ENCODE measurements at regions not wholly inside any gene's neighbourhood (a gene's known extent, or its start where the extent isn't known, plus 50 kb on each side); places are given as distances from the start of the nearest gene placed in this dataset.

DNA sequence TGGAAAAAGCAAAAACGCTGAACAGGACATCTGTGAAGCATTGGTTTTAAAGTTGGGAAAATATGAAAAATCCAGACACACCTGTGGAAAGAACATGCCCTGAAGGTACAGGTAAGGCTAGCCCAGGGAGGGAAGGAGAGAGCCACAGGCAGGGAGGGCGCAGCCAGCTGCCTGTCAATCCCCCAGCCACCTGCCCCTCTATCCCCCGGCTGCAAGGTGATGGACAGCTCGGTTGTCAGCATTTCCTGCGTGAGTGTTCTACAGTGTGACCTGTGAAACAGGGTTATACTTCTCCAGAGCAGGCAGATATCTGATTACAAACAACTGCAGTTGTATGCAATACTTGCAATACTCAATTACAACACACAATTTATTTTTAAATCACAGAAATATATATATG is 358.1 kb downstream of the SMOC2 start:
- TF ChIP-seq RAD21 (IDR thresholded peaks at IDR 0.05; ENCODE audit: low read length) = no peak
- TF ChIP-seq, protein P1, sequence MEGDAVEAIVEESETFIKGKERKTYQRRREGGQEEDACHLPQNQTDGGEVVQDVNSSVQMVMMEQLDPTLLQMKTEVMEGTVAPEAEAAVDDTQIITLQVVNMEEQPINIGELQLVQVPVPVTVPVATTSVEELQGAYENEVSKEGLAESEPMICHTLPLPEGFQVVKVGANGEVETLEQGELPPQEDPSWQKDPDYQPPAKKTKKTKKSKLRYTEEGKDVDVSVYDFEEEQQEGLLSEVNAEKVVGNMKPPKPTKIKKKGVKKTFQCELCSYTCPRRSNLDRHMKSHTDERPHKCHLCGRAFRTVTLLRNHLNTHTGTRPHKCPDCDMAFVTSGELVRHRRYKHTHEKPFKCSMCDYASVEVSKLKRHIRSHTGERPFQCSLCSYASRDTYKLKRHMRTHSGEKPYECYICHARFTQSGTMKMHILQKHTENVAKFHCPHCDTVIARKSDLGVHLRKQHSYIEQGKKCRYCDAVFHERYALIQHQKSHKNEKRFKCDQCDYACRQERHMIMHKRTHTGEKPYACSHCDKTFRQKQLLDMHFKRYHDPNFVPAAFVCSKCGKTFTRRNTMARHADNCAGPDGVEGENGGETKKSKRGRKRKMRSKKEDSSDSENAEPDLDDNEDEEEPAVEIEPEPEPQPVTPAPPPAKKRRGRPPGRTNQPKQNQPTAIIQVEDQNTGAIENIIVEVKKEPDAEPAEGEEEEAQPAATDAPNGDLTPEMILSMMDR (conservative IDR thresholded peaks at IDR 0.05; ENCODE audit: low read depth, low read length) = no peak
- TF ChIP-seq CEBPB (IDR thresholded peaks at IDR 0.05; ENCODE audit: low read depth, low read length) = no peak
- no peak for TF ChIP-seq POLR2A (IDR thresholded peaks at IDR 0.05; ENCODE audit: low read depth, low read length)
- no peak for TF ChIP-seq FOS (IDR thresholded peaks at IDR 0.05; ENCODE audit: low read depth, low read length)
- TF ChIP-seq, protein P2, sequence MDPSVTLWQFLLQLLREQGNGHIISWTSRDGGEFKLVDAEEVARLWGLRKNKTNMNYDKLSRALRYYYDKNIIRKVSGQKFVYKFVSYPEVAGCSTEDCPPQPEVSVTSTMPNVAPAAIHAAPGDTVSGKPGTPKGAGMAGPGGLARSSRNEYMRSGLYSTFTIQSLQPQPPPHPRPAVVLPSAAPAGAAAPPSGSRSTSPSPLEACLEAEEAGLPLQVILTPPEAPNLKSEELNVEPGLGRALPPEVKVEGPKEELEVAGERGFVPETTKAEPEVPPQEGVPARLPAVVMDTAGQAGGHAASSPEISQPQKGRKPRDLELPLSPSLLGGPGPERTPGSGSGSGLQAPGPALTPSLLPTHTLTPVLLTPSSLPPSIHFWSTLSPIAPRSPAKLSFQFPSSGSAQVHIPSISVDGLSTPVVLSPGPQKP (IDR thresholded peaks at IDR 0.05; ENCODE audit: borderline replicate concordance, low read depth, low read length) = no peak
- no peak for TF ChIP-seq RFX5 (IDR thresholded peaks at IDR 0.05; ENCODE audit: low read depth, low read length)
- TF ChIP-seq CHD1 (IDR thresholded peaks at IDR 0.05; ENCODE audit: low read depth, low read length) = no peak
- no peak for TF ChIP-seq SMC3 (IDR thresholded peaks at IDR 0.05; ENCODE audit: low read depth, low read length)
- TF ChIP-seq, protein P3, sequence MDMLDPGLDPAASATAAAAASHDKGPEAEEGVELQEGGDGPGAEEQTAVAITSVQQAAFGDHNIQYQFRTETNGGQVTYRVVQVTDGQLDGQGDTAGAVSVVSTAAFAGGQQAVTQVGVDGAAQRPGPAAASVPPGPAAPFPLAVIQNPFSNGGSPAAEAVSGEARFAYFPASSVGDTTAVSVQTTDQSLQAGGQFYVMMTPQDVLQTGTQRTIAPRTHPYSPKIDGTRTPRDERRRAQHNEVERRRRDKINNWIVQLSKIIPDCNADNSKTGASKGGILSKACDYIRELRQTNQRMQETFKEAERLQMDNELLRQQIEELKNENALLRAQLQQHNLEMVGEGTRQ (IDR thresholded peaks at IDR 0.05; ENCODE audit: low read depth, low read length) = no peak
